ENCODE measurements at regions not wholly inside any gene's neighbourhood (a gene's known extent, or its start where the extent isn't known, plus 50 kb on each side); places are given as distances from the start of the nearest gene placed in this dataset.
A peak's percentile ranks its signal among the peaks of the same experiment; 100 is the strongest.

DNA sequence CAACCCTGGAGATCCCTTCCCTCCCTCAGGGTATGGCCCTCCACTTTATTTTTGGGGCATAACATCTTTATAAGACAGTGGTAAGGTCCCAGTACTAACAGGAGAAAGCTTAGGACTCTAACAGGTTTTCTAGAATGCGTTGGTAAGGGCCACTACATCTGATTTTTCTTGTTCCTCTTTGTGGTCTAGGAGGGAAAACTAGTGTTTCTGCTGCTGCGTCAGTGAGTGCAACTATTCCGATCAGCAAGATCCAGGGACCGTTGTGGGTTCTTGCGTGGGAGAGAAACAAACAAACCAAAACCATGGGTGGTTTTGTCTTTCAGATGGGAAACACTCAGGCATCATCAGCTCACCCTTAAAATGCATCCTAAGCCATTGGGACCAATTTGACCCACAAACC, 123.6 kb upstream of the SLC16A7 start:
- in situ Hi-C loops (cut with MboI), result no loop called here
- Histone ChIP-seq H3K36me3 (ENCODE audit: control insufficient read depth in 2 of 2, insufficient read depth in 2 of 2, low read length in 1 of 2) (no peaks in the 10 kb centered on the region), H3K9me3 (replicated peaks; ENCODE audit: control insufficient read depth, insufficient read depth, low read length) (no peaks in the 10 kb centered on the region), H2AFZ (ENCODE audit: control insufficient read depth, low read depth, low read length) (no peak overlapping the region), H3K4me1 (ENCODE audit: control insufficient read depth, insufficient read depth, low read length) (no peaks in the 10 kb centered on the region), H3K4me3 (no peak overlapping the region), H4K20me1 (ENCODE audit: control insufficient read depth, insufficient read depth) (no peaks in the 10 kb centered on the region), H3K79me2 (ENCODE audit: control insufficient read depth, insufficient read depth, low read length) (no peaks in the 10 kb centered on the region), H3K27ac (ENCODE audit: control insufficient read depth, insufficient read depth) (no peak overlapping the region), H3K4me2 (ENCODE audit: control insufficient read depth, insufficient read depth) (no peak overlapping the region), H3K27me3 (replicated peaks in 1 of 2; ENCODE audit: control insufficient read depth in 2 of 2, insufficient read depth in 2 of 2, low read length in 1 of 2) (no peaks in the 10 kb centered on the region), H3K9ac (ENCODE audit: control insufficient read depth, insufficient read depth, low read length) (no peak overlapping the region)
- intact Hi-C loops (cut with micrococcal nuclease; ENCODE audit: unreplicated experiment), result no loop called here
- TF ChIP-seq RUNX3 (IDR thresholded peaks at IDR 0.05; ENCODE audit: low read length), result peak; percentile 62
- TF ChIP-seq SREBF1 (IDR thresholded peaks at IDR 0.05; ENCODE audit: low read length), result no peak
- TF ChIP-seq, protein P1, sequence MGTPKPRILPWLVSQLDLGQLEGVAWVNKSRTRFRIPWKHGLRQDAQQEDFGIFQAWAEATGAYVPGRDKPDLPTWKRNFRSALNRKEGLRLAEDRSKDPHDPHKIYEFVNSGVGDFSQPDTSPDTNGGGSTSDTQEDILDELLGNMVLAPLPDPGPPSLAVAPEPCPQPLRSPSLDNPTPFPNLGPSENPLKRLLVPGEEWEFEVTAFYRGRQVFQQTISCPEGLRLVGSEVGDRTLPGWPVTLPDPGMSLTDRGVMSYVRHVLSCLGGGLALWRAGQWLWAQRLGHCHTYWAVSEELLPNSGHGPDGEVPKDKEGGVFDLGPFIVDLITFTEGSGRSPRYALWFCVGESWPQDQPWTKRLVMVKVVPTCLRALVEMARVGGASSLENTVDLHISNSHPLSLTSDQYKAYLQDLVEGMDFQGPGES (IDR thresholded peaks at IDR 0.05), result no peak
- TF ChIP-seq NRF1 (conservative IDR thresholded peaks at IDR 0.05; ENCODE audit: low read depth, low read length), result no peak
- TF ChIP-seq SPI1 (IDR thresholded peaks at IDR 0.05; ENCODE audit: borderline replicate concordance, insufficient read depth, low read depth, low read length), result 0 out of 2 replicates have a peak, but pooled peaks have one; percentile 3
- TF ChIP-seq, protein P2, sequence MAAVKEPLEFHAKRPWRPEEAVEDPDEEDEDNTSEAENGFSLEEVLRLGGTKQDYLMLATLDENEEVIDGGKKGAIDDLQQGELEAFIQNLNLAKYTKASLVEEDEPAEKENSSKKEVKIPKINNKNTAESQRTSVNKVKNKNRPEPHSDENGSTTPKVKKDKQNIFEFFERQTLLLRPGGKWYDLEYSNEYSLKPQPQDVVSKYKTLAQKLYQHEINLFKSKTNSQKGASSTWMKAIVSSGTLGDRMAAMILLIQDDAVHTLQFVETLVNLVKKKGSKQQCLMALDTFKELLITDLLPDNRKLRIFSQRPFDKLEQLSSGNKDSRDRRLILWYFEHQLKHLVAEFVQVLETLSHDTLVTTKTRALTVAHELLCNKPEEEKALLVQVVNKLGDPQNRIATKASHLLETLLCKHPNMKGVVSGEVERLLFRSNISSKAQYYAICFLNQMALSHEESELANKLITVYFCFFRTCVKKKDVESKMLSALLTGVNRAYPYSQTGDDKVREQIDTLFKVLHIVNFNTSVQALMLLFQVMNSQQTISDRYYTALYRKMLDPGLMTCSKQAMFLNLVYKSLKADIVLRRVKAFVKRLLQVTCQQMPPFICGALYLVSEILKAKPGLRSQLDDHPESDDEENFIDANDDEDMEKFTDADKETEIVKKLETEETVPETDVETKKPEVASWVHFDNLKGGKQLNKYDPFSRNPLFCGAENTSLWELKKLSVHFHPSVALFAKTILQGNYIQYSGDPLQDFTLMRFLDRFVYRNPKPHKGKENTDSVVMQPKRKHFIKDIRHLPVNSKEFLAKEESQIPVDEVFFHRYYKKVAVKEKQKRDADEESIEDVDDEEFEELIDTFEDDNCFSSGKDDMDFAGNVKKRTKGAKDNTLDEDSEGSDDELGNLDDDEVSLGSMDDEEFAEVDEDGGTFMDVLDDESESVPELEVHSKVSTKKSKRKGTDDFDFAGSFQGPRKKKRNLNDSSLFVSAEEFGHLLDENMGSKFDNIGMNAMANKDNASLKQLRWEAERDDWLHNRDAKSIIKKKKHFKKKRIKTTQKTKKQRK (IDR thresholded peaks at IDR 0.05; ENCODE audit: low read depth, low read length), result no peak
- TF ChIP-seq, protein P3, sequence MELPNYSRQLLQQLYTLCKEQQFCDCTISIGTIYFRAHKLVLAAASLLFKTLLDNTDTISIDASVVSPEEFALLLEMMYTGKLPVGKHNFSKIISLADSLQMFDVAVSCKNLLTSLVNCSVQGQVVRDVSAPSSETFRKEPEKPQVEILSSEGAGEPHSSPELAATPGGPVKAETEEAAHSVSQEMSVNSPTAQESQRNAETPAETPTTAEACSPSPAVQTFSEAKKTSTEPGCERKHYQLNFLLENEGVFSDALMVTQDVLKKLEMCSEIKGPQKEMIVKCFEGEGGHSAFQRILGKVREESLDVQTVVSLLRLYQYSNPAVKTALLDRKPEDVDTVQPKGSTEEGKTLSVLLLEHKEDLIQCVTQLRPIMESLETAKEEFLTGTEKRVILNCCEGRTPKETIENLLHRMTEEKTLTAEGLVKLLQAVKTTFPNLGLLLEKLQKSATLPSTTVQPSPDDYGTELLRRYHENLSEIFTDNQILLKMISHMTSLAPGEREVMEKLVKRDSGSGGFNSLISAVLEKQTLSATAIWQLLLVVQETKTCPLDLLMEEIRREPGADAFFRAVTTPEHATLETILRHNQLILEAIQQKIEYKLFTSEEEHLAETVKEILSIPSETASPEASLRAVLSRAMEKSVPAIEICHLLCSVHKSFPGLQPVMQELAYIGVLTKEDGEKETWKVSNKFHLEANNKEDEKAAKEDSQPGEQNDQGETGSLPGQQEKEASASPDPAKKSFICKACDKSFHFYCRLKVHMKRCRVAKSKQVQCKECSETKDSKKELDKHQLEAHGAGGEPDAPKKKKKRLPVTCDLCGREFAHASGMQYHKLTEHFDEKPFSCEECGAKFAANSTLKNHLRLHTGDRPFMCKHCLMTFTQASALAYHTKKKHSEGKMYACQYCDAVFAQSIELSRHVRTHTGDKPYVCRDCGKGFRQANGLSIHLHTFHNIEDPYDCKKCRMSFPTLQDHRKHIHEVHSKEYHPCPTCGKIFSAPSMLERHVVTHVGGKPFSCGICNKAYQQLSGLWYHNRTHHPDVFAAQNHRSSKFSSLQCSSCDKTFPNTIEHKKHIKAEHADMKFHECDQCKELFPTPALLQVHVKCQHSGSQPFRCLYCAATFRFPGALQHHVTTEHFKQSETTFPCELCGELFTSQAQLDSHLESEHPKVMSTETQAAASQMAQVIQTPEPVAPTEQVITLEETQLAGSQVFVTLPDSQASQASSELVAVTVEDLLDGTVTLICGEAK (IDR thresholded peaks at IDR 0.05; ENCODE audit: borderline replicate concordance), result no peak
- no peak for TF ChIP-seq SUZ12 (IDR thresholded peaks at IDR 0.05; ENCODE audit: unreplicated experiment)
- ChIA-PET POLR2A (no interaction called here), SMC1A (ENCODE audit: uncharacterized antibody, unreplicated experiment) (no interaction called here), CTCF (no interaction called here), RAD21 (ENCODE audit: unreplicated experiment) (no interaction called here)
- DNase-seq (ENCODE audit: low read depth, low spot score), result peak; percentile 3
- no TSS peak for BruUV-seq (replicated peaks)
- WGBS (ENCODE audit: insufficient coverage, insufficient replicate concordance, low lambda C conversion rate, missing lambda C conversion rate), result 0% methylated on average over 5 of the region's 5 CpGs
- no peak for ATAC-seq
- no peak for FAIRE-seq

Data from GM12878 (cell line).